ENCODE measurements at regions not wholly inside any gene's neighbourhood (a gene's known extent, or its start where the extent isn't known, plus 50 kb on each side); places are given as distances from the start of the nearest gene placed in this dataset.

DNA sequence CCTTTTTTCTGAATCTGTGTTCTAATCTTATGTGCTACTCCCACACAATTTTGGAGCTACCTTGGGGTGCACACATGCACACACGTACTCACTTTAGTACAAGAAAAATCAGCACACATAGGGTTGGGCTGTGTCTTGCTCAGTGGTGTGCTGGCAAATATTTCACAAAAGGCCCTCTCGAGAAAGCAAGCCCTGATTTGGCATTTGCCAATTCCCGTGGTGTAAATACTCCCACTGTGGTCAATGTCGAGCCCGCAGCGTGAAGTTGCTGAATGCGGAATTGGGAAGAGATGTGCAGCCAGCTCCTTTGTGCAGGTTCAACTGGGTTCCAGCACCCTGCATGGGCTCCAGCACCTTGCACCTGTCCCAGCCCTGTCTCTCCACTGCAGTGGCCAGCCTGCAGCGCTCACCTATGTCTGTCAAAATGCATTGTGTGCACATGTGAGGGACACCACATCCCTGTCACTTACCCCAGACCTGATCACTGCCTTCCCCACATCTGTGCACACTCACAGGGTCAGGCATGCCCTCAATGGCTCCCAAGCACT lies 78.4 kb upstream of the WNT4 start:
- no peak for DNase-seq (ENCODE audit: low spot score)

DNA sequence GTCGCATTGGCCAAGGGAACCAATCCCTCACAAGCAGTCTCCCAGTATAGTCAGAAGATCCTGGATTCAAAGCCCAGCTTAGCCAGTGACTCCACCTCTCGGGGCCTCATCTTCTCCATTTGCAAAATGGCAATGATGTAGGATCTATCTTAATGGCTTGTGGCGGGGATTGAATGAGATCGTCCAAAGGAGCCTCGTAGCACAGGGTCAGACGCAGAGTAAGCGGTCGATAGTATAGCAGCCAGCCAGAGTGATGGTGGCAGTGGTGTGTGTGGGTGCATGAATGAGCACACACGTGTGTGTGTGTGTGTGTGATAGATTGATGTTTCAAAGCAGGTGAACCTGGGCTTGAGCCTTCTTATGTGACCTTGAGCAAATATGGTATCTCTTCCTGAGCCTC lies 79.8 kb upstream of the WNT4 start:
- no peak for DNase-seq (ENCODE audit: low spot score)

DNA sequence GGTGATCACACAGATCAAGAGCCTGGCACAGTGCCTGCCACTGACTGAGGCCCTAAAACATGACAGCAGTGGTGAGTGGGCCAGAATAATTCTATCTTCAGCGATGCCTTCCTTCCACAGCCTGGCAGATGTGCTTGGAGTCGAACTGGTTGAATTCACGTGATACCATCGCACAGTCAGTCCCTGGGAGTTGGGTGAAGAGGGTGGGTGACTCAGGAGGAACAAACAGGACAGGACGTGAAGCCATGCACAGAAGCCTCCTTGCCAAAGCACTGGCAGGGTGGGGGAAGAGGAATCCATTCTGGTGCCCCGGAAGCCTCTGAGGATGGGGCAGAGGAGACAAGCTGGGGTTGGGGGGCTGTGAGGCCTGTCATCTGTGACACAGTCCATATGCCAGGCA lies 80.3 kb upstream of the WNT4 start:
- DNase-seq (ENCODE audit: low spot score), result no peak

DNA sequence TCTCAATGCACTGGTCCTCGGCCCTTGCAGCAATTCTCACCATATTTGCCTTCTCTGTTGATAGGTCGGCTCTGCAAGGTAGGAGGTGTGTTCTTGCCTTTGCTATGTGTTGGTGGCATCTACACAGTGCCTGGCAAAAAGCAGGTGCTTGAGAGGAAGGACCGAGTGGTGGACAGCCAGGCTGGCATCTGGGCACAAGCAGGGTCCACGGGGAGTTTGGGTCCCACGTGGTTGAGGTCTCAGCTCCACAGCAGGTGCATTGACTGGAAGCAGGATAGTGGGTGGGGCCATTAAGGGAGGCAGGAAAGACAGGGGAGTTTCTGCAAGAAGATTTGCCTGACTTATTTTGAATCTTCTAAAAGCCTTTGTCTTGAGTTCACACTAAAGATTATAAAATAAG lies 81.2 kb upstream of the WNT4 start:
- DNase-seq (ENCODE audit: low spot score), result no peak

DNA sequence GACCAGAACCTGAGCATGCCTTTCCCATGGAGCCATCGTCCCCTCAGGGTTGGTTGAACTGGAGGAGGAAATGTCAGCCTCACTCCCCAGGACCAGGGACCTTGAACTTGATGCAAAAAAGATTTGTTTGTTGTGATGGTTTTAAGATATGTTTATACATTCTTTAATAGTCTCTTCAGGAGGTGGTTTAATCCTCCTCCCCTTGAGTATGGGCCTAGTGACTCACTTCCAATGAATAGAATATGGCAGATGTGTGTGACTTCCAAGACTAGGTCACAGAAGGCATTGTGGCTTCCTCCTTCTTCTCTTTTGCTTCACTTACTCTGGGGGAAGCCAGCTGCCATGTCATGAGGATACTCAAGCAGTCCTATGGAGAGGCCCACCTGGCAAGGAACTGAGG lies 81.7 kb upstream of the WNT4 start:
- DNase-seq (ENCODE audit: low spot score), result no peak

DNA sequence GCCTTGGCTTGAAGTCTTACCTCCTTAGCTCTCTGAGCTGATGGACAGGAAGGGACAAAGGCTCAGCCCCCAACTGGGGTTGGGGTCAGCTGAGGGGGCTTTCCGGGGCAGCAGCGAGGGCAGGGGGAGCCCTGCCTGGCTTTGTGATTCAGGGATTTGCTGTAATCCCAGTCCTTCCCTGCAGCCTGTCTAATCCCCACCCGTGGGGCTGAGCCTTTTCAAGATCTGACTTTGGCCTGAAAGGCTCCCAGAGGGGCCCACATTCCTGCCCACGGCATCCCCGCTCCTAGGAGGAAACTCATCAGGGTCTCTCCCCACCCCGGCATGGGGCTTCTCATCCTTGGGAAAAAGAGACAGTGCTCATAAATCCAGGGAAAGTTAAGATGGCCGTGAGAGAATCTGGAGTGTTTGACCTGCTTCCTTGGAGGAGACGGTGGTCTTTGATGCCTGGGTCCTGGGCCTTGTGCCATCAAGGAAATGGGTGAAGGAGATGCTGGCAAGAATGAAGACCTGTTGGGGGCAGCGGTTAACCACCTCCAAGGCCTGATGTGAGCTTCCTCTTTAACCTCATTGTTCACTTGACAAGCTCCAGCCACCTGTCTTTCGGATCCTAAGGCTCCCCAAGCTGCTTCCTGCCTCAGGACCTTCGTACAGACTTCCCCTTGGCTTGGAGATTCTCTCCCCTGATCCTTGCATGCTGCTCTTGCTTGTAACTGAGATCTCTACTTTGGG lies 83.1 kb upstream of the WNT4 start:
- no peak for DNase-seq (ENCODE audit: low spot score)

DNA sequence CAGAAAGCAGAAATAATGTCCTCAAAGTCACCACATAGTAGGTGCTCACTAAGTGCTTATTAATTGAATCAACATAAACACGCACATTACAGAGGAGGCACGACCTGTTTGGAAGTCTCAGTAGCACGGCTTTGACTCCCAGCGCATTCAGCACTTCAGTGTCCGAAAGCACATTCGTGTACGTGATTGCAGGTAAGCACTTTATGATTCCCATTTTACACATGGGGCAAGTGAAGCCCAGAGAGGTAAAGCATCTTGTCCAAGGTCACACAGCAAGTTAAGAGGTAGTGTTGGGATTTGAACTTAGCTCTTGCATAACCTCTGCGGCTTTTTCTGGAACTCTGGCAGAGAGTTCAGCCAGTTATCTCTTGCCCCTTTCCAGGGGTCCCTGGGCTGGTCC lies 85.2 kb upstream of the WNT4 start:
- no peak for DNase-seq (ENCODE audit: low spot score)

DNA sequence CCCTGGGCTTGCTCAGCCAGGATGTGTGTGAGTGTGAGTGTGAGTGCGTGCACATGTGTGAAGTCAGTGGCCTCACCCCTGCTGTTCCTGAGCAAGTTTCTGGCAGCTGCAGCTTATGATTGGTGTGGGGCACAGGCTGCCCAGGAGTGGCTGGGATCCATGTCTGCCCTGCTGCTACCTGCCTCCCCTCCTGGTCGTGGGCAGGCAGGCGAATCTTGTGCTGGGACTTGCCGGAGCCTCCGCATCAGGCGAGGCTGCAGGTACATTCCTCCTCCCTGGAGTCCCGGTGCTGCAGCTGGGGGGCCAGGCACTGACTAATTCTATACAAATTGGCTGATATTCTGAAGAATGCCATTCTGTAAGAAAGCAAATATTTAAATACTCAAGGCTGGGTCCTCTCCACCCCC lies 85.6 kb upstream of the WNT4 start:
- no peak for DNase-seq (ENCODE audit: low spot score)

DNA sequence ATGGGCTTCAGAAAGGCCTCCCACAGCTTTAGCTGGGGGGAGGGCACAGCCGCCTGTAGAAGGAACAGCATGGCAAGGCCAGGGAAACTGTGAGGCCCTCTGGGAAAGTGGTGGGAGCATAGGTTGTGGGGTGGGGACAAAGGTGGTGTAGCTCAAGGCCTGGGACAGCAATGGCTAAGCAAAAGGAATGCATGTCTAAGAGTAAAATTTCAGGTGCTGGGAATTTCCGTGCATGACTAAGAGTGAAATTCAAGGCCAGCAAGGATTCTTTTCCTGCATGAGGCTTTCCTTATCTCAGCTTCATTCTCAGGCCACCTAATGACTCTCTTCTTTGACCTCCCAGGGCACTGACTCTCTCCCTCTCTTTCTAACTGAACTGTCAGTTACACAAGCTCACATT lies 86.5 kb upstream of the WNT4 start:
- DNase-seq (ENCODE audit: low spot score), result no peak

DNA sequence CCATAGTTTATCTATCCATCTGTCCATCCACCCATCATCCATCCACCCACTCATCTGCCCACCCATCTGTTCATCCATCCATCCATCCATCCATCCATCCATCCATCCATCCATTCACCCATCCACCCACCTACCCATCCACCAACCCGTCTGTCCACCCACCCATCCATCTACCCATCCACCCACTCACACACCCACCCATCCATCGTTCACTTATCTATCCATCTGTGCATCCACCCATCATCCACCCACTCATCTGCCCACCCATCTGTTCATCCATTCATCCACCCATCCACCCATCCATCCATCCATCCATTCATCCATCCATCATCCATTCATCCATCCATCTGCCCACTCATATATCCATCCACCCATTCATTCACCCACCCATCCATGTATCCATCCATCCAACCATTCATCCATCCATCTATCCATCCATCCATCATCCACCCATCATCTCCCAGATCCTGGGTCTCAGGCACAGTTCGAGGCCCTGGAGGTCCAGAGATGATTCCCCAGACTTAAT lies 88.2 kb upstream of the WNT4 start:
- no peak for DNase-seq (ENCODE audit: low spot score)

DNA sequence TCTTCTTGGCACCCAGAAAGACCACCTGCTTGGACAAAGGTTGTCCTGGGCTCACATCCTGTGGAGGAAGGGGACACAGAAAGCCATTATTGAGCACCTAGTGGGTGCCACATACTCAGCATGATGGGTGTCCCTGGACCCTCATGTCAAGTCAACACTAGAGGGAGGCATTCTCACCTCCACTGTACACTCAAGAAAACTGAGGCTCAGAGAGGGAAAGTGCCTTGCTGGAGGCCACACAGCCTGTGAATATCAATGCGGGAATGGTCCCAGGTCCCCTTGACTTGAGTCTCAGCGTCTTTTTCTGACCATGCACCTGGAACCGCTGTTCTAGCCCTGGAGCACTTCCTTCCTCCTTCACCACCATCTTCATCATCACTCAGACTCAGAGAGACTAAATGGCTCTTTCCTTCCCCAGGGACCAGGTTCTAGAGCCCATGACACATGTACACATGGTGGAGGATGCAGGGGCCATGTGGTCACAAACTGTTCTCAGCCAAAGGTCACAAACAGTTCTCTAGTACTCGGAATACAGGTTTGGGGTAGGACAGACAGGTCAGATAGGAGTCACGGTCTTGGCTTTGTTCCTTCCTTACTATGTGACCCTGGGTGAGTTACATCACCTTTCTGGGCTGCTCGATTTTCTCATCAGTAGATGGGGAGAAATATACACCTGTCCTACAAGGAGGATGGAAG lies 89.2 kb upstream of the WNT4 start:
- DNase-seq (ENCODE audit: low spot score), result no peak

DNA sequence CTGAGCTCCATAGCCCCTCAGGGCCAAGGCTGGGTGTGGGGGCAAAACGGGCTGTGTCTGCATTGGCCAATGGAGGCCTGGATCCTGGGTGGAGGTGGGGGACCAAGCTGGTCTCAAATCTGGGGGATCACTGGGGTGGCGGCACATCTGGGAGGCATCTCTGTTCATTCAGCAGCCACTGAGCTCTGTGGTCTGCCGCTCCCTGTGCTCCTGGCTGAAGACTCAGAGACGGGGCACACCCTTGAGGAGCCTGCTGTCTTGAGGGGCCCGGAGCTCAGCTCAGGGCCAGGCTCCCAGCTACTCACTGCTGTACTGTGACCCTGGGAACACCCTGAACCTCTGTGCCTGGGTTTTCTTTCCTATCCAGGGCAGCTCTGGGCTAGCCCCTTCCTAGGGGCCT lies 90.3 kb upstream of the WNT4 start:
- no peak for DNase-seq (ENCODE audit: low spot score)

DNA sequence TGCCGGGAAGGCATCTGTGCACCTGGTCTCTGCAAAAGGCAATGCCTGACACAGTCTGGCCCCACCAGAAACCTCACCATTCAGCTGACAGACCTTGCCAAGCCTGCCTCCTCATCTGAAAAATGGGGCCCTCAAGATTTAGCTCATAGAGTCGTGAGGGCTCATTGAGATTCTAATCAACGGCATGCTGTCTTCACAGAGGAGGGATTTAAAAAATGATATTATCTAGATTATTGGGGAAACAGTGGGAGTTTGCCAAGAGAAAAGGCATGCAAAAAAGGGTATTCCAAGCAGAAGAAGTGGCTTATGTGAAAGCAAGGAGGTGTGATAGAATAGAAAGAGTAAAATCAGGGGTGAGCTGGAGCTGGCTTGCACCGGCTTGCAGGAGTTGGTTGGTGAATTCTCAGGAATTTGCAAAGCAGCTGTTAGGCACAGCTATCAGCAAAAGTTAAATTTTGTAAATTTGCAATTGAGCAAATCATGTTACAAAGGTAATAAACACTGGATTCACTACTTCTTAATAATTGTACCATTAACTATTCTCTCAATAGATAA lies 91.7 kb upstream of the WNT4 start:
- DNase-seq (ENCODE audit: low spot score), result no peak

DNA sequence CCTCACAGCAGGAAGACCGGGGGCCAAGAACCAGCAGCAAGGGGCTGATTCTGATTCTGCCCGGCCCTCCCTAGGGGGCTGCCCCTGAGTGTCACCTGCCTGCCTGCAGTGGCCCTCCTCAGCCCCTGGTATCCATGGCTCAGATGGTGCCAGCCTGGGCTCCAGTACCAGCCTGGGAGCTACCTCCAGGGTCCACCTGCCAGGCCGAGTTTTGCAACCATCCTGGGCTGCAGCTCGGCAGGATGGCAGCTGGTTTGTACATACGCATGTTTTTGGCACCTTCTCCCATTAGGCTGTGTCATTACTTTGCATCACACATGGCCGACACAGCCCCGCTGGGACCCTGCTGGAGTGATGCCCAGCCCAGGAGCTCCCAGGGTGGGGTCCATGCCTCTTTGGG lies 93.3 kb upstream of the WNT4 start:
- DNase-seq (ENCODE audit: low spot score), result no peak

DNA sequence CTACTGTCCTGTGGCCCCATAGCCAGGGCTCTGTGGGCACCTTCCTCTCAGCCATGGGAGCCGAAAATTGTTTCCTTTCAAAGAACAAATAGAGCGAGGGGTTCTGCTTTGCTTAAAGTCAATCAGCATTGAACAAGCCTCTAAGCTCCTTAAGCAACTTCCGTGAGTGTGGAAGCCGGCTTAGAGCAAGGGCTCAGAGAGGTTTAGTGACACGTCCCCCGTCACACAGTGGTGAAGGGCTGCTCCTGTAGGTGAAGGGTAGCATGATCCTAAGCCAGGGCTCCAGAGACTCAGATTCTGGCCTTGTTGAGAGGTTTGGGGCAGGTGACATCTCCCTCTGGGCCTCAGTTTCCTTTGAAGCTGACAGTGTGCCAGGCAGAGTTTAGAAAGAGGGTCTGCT lies 94.0 kb upstream of the WNT4 start:
- no peak for DNase-seq (ENCODE audit: low spot score)

DNA sequence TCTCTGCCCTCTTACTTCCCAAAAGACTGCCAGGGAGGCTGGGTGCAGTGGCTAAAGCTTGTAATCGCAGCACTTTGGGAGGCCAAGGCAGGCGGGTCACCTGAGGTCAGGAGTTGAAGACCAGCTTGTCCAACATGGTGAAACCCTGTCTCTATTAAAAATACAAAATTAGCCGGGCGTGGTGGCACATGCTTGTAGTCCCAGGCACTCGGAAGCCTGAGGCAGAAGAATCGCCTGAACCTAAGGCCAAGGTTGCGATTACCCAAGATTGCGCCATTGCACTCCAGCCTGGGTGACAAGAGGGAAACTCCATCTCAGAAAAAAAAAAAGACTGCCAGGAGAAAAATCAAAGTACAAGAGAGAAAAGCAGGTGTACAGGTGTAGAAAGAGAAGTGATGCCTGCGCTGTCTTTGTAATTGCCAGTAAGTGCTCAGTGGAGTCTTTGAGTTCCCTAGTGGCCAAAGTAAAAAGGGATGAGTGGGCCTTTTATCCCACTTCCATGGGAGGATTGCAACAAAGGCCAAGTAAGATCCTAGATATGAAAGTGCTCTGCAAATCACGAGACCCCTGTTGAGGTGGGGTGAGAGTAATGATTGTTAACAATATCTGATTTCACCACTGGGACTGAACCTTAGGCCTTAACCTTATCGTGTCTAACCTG lies 94.7 kb upstream of the WNT4 start:
- no peak for DNase-seq (ENCODE audit: low spot score)

DNA sequence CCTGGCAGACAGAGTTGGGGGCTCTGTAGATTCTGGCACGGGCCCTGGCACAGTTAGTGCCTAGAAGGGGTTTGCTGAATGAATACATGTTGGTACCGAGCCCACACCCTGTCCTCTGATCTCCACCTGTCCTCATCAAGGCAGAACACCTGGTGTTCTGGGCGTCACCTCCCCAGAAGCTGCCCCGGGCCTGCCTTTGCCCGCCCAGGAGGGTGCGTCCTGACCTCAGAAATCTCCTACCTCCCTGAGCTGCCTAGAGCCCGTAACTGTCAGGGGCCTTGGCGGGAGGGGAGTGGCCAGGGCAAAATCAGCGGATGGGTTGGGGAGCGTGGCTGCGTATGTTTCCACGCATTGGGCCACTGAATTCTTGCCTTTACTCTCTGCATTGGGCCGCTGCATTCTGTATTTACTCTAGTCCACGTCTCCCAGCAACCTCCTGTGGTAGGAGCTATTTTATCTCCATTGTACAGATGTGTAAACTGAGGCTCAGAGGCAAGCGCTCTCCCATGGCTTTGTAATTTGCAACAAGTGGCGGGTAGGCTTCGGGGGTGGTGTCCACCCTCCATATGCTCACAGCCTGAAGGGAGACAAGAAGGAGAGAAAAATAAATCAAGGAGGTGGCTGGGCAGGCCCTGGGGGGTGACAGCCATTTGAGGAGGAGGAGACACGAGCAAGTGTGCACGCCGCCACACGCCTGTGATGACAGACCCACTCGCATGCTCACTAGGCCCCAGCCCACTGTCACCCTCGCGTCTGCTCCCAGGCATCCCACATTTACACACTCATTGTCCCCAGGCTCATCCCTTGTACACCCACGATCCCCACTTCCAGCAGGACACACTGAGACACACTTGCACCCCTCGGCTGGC lies 95.7 kb upstream of the WNT4 start:
- DNase-seq (ENCODE audit: low spot score), result no peak

DNA sequence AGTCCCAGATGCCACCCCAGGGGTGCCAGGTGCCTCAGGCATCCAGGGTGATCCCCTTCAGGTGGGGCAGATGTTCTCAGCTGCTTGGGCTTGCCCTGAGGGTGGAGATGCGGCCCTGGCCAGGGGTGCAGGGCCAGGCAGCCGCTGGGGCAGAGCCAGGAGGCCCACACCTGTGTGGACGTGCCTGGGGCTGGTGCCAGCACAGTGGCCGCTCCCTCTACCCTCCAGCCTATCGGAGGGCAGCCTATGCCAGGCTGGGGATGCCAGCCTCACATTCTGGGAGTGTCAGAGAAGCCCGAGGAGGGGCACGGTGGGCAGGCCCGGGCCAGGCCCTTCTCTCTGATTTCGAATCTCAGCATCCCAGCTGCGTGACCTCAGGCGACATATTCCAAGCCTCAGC lies 96.5 kb upstream of the WNT4 start:
- no peak for DNase-seq (ENCODE audit: low spot score)

DNA sequence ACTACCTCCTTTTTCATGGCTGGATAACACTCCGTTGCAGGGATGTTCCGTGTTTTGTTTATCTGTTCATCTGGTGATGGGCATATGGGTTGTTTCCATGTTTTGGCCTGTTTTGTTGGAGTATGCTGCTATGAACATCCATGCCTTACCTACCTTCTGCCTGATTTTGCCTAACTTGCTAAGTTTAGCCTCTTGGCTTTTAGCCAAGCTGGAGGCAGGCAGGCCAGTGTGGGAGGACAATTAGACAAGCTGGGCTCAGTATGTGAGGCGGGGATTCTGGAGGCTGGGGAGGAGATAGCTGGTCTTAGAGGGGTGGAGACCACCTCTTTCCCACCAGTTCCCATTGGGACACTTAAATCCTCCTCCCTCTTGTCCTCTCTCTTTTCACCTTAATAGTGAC lies 98.4 kb upstream of the WNT4 start:
- no peak for DNase-seq (ENCODE audit: low spot score)

DNA sequence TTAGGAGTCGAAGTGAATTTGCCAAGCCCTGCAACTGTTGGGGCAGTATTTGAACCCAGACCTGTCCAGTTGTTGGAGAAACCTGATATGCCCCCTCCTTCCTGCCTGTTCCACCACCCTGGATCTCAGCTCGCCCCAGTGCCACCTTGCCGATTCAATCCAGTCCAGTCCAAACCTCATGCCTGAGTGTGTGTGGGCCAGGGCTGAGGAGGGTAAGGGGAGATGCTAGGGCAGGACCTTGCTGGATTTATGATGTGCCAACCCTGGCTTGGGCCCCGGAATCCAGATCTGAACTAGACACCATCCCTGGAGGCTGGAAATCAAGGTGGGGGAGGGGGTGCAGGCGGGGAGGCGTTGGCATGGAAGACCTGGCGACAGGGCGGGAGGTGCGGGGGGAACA lies 98.9 kb upstream of the WNT4 start:
- DNase-seq (ENCODE audit: low spot score), result no peak

DNA sequence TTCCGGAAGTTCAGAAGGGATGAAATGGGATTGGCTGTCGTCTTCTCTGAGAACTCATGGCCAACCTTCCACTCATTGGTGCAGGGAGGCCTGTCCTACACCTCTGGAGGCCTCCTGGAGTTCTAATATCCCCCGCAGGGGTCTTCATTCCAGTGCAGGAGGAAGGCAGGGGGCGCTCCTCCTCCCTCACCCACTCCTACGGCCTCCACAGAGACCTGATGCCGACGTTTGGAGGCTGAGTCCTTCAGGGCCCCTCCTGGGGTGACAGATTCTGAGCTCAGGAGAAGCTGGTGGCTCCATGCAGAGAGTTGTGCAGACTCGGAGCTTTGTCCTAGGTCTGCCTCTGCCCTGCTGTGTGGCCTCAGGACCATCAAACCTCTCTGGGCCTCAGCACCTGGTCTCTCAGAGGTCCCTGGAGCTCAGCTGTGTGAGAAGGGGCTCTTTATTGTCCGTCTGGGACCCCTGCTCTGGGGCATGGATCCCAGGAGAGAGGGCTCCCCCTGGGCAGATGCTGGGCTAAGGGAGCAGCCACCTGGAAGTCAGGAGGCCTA lies 102.3 kb upstream of the WNT4 start:
- no peak for DNase-seq (ENCODE audit: low spot score)
